ENCODE measurements at regions not wholly inside any gene's neighbourhood (a gene's known extent, or its start where the extent isn't known, plus 50 kb on each side); places are given as distances from the start of the nearest gene placed in this dataset.

- DNase-seq, result no peak
Measured at GRCh38 chr15:95825671-95826411, 504.7 kb upstream of the NR2F2 start.

GRCh38 chr15:95826412-95827195 is 503.9 kb upstream of the NR2F2 start:
- DNase-seq, result no peak

- no peak for DNase-seq
Measured at GRCh38 chr15:95829062-95829461, 501.4 kb upstream of the NR2F2 start.

GRCh38 chr15:95830281-95830680 is 500.2 kb upstream of the NR2F2 start:
- no peak for DNase-seq

- DNase-seq, result no peak
Measured at GRCh38 chr15:95832668-95833067, 497.8 kb upstream of the NR2F2 start.

- no peak for DNase-seq
Measured at GRCh38 chr15:95834028-95834804, 496.3 kb upstream of the NR2F2 start.

- DNase-seq, result no peak
Measured at GRCh38 chr15:95836536-95836935, 494.0 kb upstream of the NR2F2 start.

- peak; percentile 31 for DNase-seq
Measured at GRCh38 chr15:95837341-95838004, 493.0 kb upstream of the NR2F2 start.

- no peak for DNase-seq
Measured at GRCh38 chr15:95839367-95839782, 491.1 kb upstream of the NR2F2 start.

- peak; percentile 90 for DNase-seq
Measured at GRCh38 chr15:95840004-95840403, 490.5 kb upstream of the NR2F2 start.

GRCh38 chr15:95840855-95841254 is 489.6 kb upstream of the NR2F2 start:
- no peak for DNase-seq

- DNase-seq, result no peak
Measured at GRCh38 chr15:95842576-95842975, 487.9 kb upstream of the NR2F2 start.

GRCh38 chr15:95843241-95843910 is 487.1 kb upstream of the NR2F2 start:
- DNase-seq, result peak; percentile 49

- DNase-seq, result no peak
Measured at GRCh38 chr15:95845862-95846515, 484.5 kb upstream of the NR2F2 start.

GRCh38 chr15:95848126-95848525 is 482.4 kb upstream of the NR2F2 start:
- no peak for DNase-seq

GRCh38 chr15:95850837-95851236 is 479.7 kb upstream of the NR2F2 start:
- DNase-seq, result no peak

GRCh38 chr15:95853350-95853749 is 477.1 kb upstream of the NR2F2 start:
- DNase-seq, result no peak

GRCh38 chr15:95857124-95857757 is 473.3 kb upstream of the NR2F2 start:
- peak; percentile 44 for DNase-seq

- no peak for DNase-seq
Measured at GRCh38 chr15:95857758-95858157, 472.7 kb upstream of the NR2F2 start.

GRCh38 chr15:95860406-95860805 is 470.1 kb upstream of the NR2F2 start:
- DNase-seq, result no peak

GRCh38 chr15:95864467-95864886 is 466.0 kb upstream of the NR2F2 start:
- DNase-seq, result no peak

All from fibroblast of skin of right quadriceps (primary cell).